HG03378 (cell line): ENCODE measurements at regions not wholly inside any gene's neighbourhood (a gene's known extent, or its start where the extent isn't known, plus 50 kb on each side); places are given as distances from the start of the nearest gene placed in this dataset.
"Not testable (repeated sequence)": the region's sequence is repeated elsewhere in the genome, so short reads cannot be mapped to it uniquely, and the experiment has no call there.

Experiments
- ATAC-seq: cut with Tn5 transposase; IDR thresholded peaks from one replicate; pipeline ENCODE4 v1.9.1; 2021; ENCODE audit warnings: mild to moderate bottlenecking, moderate library complexity; ENCODE audit not compliant: unreplicated experiment

DNA sequence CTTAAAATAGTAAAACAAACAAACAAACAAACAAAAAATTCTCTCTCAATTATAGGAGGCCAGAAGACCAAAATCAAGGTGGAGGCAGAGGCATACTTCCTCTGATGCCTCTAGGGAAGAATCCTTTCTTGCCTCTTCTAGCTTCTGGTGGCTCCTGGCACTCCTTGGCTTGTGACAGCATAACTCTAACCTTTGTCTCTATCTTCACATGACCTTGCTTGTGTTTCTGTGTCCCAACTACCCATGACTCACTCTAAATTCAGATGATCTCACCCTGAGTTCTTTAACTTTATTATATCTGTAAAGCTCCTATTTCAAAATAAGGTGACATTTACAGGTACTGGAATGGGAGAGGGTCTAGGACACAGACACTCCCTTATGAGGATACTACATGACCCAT is 88.3 kb upstream of the ANTXRL start:
- ATAC-seq = no peak

DNA sequence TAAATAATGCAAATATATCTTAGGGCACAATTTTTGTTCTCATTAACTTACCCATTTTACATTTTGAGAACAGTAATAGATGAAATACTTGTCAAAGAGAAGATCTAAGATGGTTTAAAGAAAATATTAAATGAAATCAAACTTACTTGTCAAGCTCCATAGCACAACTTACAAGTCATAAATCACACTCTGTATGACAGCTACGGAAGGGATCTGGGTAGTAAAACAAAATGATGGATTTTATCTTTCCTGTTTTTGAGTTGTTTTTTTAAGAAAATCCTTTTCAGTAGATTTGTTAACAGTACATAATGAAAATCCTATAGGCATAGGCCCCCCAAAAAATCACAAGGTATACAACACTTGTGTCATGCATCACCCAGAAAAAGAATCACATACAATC is 84.4 kb upstream of the ANTXRL start:
- not testable (repeated sequence) for ATAC-seq

DNA sequence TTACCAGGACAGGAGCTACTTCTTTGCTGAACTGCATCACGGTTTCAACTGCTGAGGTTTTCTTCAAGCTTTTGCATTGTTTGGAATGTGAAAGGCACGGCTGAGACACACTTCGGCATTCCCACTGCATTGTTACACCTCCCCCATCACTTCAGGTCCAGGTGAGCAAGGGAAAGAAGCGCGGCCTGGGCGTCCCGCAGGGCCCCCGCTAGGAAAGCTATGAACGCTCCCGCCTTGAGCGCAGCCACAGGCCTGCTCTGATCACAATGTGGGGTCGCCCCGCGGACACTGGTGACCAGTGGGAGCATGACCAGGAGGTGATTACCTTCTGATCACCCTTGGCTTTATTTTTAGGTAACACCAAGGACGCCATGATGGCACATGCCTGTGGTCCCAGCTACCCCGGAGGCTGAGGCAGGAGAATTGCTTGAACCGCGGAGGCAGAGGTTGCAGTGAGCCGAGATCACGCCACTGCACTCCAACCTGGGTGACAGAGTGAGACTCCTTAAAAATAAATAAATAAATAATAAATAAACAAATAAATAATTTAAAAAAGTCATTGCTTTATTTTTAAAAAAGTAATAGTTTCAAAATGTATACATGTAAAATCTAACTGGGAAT is 82.2 kb upstream of the ANTXRL start:
- ATAC-seq = not testable (repeated sequence)

DNA sequence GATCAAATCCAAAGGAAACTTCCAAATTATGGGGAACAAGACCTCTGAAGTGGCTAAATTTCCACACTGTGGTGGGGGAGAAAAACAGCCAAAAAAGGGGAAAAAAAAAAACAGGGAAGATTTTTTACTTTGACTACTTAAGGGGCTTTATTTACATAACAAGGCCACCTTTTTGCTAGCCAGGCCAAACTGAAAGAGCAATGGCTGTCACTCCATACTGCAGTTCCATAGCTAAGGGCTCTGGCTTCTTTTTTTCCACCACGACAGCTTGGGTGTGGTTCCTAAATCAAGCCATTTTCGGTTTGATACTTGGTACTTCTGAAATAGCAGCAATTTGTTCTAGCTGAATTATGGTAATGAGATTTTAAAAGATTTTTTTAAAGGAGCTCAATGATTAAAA is 76.4 kb upstream of the ANTXRL start:
- ATAC-seq = not testable (repeated sequence)

DNA sequence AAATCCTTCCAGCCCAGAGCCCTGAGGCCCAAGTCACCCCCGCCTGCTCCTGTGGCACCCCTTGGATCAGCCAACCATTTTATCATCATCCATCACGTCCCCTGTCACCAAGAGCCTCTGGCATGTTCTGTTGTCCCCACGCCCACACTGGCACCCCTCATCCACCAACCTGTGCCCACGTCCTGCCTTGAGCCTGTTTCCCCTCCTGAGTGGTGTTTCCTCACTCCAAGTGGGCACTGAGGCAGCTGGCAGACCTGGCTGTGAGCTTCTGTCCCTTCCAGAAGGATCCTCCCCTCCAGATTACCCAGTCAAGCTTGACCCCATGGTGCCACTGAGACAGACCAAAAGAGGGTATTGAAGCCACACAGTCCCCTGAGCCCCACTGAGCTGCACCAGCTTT is 71.4 kb upstream of the ANTXRL start:
- no peak for ATAC-seq

DNA sequence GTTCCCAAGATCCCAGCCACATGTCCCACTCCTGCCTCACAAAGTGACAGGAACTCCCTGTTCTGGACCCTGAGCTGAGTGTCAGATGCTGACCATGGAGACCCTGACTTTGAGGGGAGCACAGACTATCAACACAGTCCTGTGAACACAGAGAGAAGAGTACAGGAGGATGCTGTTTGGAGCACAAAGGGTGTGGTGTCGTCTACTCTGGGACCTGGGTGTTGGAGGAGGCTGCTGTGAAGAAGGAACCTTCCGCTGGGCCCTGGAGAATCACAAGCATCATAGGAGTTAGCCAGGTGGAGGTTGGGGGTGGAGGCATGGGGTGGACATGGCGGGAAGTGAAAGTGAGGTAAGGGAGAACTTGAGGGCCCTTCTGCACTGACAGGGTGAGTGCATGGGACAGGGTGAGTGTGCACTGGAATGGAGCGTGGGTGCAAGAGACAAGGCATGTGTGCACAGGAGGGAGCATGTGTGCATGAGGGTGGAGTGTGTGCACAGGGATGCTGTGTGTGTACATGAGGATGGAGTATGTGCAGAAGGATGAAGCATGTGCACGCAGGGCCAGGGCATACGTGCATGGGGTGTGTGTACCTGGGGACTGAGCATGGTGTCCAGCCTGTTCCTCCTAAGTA is 70.7 kb upstream of the ANTXRL start:
- no peak for ATAC-seq

DNA sequence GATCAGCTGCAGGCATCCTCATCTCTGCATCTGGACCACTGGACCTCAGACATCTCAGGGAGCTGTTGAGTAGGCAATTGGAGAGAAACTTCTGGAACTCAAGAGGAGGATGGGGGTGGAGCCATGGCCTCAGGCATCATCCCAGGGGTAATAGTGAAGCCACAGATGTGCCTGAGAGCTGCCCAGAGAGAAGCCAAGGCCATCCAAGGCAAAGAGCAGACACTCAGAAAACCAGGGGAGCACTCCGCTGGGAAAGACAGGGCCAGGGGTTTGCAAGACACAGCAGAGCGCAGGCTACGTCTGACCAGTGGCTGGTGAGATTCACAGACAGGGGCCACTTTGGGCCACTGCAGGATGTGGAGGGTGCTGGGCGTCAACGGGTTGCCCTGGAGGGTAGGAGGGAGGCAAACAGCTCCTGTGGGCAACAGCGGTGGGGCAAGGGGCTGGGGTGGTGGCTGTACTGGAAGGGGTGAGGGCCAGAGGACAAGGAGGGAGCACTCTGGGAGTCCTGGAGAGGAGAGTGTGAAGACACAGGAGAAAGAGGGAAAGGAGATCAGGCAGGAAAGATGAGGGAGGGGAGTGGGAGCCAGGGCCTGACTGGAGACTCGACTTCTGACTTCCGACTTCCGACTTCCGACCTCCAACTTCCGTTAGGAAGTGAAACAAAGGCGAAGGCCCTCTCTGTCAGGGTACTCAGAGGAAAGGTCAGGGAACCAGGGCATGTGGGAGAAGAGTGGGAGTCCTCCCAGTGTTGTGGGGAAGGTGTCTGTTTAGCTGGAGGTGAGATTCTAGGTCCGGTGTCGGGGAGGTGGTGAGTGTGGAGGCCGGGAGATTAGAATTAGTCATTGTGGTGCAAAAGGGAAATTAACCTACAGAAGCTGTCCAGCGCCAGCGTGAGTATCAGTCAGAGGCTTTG is 69.7 kb upstream of the ANTXRL start:
- no peak for ATAC-seq

DNA sequence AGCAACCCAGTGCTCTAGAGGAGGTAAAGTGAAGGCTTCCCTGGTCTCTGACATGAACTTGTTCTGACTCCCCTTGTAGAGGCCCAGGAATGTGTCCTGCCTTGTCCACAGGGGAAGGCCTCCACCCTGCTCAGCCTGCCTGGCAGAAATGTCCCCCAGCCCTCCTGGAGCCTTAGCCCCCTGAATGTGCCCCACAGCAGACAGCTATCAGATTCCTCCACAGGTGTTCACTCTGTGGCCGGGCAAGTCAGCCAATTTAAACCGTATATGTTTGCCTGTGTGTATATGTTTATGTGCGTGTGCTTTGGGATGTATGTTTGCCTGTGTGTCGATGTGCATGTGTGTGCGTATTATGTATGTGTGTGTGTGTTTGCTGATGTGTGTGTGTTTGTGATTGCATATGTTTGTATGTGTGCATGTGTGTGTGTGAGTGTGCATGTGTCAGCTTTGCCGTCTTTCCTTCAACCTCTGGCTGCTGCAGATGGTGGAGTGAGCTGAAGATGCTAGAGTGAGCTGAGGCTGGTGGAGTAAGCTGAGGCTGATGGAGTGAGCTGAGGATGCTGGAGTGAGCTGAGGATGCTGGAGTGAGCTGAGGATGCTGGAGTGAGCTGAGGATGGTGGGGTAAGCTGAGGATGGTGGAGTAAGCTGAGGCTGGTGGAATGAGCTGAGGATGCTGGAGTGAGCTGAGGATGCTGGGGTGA is 68.9 kb upstream of the ANTXRL start:
- no peak for ATAC-seq

DNA sequence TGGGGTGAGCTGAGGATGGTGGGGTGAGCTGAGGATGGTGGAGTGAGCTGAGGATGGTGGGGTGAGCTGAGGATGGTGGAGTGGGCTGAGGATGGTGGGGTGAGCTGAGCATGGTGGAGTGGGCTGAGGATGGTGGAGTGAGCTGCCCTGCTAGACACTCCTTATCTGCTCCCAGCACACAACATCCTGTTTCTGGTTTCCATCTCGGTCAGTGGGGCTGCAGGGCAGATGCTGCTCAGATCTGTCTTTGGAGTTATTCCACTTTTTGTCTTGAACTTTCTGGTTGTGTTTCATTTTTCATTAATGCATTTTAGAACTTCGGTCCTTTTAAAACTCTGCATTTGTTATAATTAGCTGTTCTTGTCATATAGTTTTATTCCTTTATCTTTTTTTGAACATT is 67.9 kb upstream of the ANTXRL start:
- no peak for ATAC-seq

DNA sequence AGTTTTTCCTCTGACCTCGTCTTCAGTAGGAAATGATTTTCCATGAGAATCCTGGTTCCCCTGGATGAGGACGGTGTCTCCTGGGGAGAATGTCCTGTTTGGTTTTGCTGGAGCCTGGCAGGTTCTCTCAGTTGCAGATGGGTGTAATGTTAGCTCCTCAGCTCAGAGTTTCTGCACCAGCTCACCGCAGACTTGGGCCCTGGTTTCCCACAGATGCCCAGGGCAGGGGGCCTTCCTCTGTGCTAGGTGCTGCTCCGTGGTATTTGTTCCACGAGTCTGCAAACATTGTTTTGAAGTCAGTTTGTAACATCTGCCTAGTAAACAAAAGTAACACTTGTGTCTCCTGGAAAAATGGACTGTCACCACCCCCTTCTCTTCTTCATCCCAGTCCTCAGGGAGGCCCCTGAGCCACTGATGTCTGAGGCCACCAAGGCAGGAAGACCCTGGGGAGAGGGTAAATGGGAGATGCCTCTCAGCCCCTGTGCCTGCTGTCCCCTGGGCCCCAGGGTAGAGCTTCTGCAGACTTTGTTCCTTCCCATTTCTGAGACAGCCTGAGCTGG is 67.3 kb upstream of the ANTXRL start:
- ATAC-seq = not testable (repeated sequence)

DNA sequence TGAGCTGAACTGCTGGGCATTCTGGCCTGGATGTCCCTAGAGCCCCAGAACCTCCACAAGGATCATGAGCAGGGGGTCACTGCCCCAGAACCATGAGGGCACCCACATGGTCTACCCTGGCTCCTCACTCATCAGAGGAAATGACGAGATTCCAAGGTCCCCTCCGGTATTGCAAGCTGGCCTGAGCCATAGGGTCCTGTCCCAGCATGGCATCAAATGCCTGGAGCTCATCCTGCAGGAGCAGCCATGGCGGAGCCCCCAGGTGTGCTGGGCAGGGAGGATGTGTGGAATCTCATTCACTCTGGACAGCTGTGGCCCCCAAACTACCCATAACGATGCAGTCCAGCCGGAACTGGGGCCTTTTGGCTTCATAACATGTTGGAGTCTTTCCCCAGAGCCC is 66.6 kb upstream of the ANTXRL start:
- no peak for ATAC-seq

DNA sequence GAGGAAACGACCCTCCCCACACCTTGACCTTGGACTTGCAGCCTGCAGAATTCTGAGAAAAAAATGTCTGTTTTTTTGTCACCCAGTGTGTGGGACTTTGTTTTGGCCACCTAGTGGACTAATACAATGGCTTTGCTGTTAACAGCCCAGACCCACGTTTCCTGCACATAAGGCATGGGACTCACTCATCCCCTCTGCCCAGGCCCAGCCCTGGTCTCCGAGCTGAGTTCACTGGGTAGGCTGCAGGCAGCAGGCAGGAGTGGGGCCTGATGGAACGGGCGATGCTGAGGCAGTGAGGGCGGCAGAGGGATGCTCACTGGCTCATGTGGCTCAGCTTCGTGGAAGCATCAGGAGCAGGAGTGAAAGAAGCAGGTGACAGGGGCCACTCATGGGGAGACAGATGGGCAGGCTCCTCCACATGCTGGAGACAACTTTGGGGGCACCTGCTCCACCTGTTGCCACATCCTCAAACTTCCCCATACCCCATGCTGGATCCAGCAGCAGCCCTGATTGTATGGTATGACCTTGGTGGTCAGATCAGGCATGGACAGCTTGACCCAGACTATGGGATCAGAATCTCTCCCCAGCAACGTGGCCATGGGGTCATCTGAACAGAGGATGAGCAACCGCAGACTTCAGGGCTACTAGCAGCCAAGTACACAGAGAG is 65.8 kb upstream of the ANTXRL start:
- no peak for ATAC-seq

DNA sequence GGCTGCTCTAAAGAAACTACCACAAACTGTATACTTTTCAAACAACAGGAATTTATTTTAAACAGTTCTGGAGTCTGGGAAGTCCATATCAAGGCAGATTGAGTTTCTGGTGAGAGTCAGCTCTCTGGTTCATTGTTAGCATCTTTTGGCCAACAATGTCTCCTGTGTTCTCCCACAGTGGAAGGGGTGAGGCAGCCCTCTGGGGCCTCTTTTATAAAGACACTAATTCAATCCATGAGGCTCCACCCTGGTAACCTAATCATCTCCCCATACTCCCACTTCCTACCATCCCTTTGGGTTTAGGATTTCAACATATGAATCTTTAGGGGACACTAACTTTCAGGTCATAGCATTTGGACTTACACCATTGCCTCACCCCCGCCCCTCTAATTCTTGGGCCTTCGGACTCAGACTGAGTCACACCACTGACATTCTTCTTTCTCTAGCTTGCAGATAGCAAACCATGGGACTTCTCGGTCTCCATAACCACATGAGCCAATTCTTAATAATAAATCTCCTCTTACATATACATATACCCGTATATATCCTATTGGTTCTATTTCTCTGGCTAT is 64.3 kb upstream of the ANTXRL start:
- ATAC-seq = no peak

DNA sequence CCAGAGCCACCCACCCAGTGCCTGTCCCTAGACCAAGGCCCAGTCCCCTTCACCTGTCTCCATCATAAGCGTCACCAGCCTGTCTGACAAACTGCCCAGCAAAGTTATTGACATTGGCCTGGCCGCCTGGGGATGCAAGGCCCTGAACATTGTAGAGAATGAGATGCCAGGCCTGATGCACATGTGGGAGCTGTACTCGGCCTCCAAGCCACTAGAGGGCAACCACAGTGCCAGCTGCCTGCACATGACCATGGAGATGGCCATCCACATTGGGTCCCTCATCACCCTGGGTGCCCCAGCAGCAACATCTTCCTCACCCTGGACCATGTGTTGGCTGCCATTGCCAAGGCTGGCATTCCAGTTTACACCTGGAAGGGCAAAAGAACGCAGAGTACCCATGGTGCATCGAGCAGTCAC is 63.7 kb upstream of the ANTXRL start:
- ATAC-seq = no peak

DNA sequence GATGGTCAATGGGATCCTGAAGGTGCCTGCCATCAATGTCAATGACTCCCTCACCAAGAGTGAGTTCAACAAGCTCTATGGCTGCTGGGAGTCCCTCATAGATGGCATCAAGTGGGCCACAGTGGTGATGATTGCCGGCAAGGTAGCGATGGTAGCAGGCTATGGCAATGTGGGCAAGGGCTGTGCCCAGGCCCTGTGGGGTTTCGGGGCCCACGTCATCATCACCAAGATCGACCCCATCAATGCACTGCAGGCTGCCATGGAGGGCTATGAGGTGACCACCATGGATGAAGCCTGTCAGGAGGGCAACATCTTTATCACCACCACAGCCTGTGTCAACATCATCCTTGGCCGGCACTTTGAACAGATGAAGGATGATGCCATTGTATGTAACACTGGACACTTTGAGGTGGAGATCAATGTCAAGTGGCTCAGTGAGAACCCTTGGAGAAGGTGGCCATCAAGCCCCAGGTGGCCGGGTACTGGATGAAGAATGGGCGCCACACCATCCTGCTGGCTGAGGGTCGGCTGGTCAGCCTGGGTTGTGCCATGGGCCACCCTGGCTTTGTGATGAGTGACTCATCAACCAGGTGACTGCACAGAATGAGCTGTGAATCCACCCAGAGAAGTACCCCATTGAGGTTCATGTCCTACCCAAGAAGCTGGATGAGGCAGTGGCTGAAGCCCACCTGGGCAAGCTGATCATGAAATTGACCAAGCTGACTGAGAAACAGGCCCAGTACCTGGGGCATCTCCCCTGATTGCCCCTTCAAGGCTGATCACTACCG is 63.0 kb upstream of the ANTXRL start:
- no peak for ATAC-seq

DNA sequence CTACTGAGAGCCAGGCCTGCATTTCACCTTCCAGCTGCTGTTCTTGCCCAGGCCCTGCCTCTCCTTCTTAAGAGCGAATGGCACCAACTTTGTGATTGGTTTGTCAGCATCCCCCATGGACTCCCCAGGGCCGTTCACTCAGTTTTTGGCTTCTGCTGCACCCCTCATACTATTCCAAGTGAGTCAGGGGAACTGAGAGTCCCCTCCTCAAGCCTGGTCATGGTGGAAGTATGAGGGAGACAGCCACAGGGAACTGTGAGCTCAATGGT is 62.4 kb upstream of the ANTXRL start:
- ATAC-seq = no peak

DNA sequence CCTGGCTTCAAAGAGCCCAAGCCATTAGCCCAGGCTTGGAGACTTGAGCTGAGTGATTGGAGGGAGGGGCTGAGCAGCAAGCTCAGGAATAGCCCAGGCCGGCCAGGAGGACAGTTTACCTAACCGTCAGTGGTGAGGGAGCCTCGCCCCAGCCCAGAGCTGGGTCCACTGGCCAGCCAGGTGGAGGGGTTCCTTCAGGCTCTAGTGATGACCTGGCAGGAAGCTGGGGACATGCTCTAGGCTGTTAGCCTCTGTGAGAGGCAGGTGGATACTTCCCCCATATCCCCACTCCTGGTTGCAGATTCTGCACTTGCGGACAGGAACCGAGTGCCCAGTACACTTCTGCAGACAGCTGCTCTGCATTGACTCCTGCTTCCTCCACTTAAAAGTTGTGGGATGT is 61.2 kb upstream of the ANTXRL start:
- no peak for ATAC-seq

DNA sequence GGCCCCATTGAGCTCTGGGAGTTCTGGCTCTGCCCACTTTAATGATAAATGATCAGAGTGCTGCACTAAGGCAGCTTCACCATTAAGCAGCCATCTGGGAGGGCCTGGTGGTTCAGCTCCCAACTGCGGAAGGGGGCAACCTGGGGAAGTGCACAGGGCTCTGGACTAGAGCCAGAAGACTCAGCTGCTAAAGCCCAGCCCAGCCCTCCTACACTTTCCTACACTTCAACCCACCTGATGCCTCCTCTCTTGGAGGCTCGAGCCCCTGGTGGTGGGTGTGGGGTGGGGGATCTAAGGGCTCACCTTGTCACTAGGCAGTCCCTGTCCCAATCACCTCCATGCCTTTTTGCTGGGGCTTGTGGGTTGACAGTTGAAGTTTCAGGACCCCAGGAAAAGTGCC is 60.6 kb upstream of the ANTXRL start:
- ATAC-seq = no peak

DNA sequence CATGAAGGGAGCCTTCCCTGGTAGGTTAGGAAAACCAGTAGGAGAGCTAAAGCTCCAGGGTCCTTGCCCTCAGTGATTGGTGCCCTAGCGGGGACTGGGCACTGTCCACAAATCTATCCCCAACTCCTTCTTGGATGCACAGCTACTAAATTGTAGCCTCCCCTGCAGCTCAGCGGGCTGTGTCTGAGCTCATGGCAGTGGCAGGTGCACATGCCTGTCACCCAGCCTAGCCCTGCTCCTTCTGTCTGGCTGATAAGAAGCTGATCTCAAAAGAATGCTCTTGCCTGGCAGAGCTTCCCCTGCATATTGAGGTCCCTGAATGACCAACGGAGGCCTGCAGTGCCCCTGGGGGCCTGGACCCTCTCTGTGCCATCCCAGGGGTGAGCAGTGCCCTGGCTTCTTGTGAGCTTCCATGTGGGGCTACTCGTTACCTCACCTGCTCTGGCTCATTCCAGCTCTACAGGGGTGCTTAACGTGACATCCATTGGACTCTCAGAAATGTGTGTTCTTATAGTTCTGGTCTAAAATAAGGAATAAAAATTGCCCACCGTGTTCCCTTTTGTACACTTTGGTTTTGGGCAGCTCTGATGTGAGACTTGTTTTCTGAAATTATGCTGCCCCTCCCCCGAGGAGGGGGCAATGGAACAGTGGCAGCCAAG is 59.8 kb upstream of the ANTXRL start:
- no peak for ATAC-seq
